Esophagus muscularis mucosa (tissue), 4 donors: ENCODE measurements at regions not wholly inside any gene's neighbourhood (a gene's known extent, or its start where the extent isn't known, plus 50 kb on each side); places are given as distances from the start of the nearest gene placed in this dataset.

Experiments
- CTCF ChIP-seq, 3 experiments: fragments of 200-600 bp in 2 of 3; fragments of 450-650 bp in 1 of 3; sonication (generic) in 2 of 3; IDR thresholded peaks; one replicate each; pipeline ENCODE4 v1.5.1; 2017 to 2019; ENCODE audit warnings: antibody characterized with exemption in 3 of 3, mild to moderate bottlenecking in 2 of 3, moderate library complexity in 1 of 3
- EP300 ChIP-seq: sonication (generic); formaldehyde crosslinking; IDR thresholded peaks from one replicate; pipeline ENCODE4 v1.6.1; 2017; ENCODE audit warnings: antibody characterized with exemption
- POLR2A ChIP-seq: fragments of 450-650 bp; IDR thresholded peaks from one replicate; pipeline ENCODE4 v1.6.1; 2017; ENCODE audit warnings: antibody characterized with exemption, moderate library complexity, mild to moderate bottlenecking, low read depth
- POLR2AphosphoS5 ChIP-seq, 2 donors: sonication (generic); formaldehyde crosslinking; IDR thresholded peaks; one replicate each; pipeline ENCODE4 v1.6.1; 2017; ENCODE audit warnings: antibody characterized with exemption in 2 of 2

- TF ChIP-seq CTCF (IDR thresholded peaks at IDR 0.05) (no peak), POLR2AphosphoS5 (IDR thresholded peaks at IDR 0.05) (no peak), POLR2A (no peak), EP300 (no peak)
Measured at GRCh38 chr5:118551031-118551430, 437.3 kb downstream of the DTWD2 start.
